ENCODE measurements at regions not wholly inside any gene's neighbourhood (a gene's known extent, or its start where the extent isn't known, plus 50 kb on each side); places are given as distances from the start of the nearest gene placed in this dataset.

GRCh38 chr2:48207201-48207641 is 107.3 kb upstream of the FOXN2 start:
- ATAC-seq (ENCODE audit: low FRiP score) = no peak
- DNase-seq (ENCODE audit: low spot score) = no peak
- TF ChIP-seq, protein P1, sequence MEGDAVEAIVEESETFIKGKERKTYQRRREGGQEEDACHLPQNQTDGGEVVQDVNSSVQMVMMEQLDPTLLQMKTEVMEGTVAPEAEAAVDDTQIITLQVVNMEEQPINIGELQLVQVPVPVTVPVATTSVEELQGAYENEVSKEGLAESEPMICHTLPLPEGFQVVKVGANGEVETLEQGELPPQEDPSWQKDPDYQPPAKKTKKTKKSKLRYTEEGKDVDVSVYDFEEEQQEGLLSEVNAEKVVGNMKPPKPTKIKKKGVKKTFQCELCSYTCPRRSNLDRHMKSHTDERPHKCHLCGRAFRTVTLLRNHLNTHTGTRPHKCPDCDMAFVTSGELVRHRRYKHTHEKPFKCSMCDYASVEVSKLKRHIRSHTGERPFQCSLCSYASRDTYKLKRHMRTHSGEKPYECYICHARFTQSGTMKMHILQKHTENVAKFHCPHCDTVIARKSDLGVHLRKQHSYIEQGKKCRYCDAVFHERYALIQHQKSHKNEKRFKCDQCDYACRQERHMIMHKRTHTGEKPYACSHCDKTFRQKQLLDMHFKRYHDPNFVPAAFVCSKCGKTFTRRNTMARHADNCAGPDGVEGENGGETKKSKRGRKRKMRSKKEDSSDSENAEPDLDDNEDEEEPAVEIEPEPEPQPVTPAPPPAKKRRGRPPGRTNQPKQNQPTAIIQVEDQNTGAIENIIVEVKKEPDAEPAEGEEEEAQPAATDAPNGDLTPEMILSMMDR (IDR thresholded peaks at IDR 0.05) = no peak

DNA sequence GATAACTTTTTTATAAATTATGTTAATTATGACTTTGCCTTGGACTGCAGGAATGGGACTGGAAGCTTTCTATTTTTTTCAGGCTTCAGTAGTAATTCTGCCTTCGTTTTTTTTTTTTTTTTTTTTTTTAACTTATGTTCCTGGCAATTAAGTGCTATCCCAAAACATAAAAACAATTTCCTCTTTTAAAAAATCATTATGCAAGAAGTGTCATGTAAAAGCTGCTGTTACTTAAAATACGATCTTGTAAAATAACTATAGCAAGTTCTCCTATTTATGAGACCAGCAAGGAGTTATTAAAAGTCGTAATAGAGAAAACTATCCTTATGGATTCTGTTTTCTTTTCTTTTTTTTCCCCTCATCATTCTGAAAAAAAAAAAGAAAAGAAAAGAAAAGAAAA is 106.6 kb upstream of the FOXN2 start:
- DNase-seq (ENCODE audit: low spot score) = no peak
- no peak for ATAC-seq (ENCODE audit: low FRiP score)
- TF ChIP-seq, protein P1 (IDR thresholded peaks at IDR 0.05) = no peak

GRCh38 chr2:48209214-48209885 is 105.1 kb upstream of the FOXN2 start:
- ATAC-seq (ENCODE audit: low FRiP score) (peak; percentile 40), DNase-seq (ENCODE audit: low spot score) (no peak)
- TF ChIP-seq, protein P1 (IDR thresholded peaks at IDR 0.05) = no peak

DNA sequence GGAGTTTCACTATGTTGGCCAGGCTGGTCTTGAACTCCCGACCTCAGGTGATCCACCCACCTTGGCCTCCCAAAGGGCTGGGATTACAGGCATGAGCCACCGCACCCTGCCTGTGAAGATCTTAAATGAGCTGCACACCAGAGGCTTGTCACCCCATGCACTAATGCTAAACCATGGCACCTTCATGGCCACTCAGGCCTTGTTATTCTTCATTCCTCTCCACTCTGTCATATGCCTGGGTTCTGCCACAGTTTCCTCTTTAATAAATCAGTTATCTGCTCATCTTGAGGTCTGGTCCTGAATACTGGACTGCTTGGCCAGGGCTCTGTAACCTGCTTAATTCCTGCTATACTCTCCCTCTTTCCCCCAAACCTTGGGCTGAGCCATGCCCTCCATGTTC is 104.3 kb upstream of the FOXN2 start:
- ATAC-seq (ENCODE audit: low FRiP score) = no peak
- TF ChIP-seq, protein P1 (IDR thresholded peaks at IDR 0.05) = no peak
- no peak for DNase-seq (ENCODE audit: low spot score)

- TF ChIP-seq, protein P1 (IDR thresholded peaks at IDR 0.05) = no peak
- DNase-seq (ENCODE audit: low spot score) (no peak), ATAC-seq (ENCODE audit: low FRiP score) (no peak)
These were observed 100.8 kb upstream of the FOXN2 start for GRCh38 chr2:48213646-48214045.

GRCh38 chr2:48218169-48218568 is 96.3 kb upstream of the FOXN2 start:
- DNase-seq (ENCODE audit: low spot score) (no peak), ATAC-seq (ENCODE audit: low FRiP score) (no peak)
- TF ChIP-seq, protein P1 (IDR thresholded peaks at IDR 0.05) = no peak

- TF ChIP-seq, protein P1 (IDR thresholded peaks at IDR 0.05) = no peak
- no peak for DNase-seq (ENCODE audit: low spot score)
- ATAC-seq (ENCODE audit: low FRiP score) = no peak
These were observed 95.3 kb upstream of the FOXN2 start for GRCh38 chr2:48219234-48219554.

Data from omental fat pad (tissue), 3 donors.